GM23248 (cell line): ENCODE measurements at regions not wholly inside any gene's neighbourhood (a gene's known extent, or its start where the extent isn't known, plus 50 kb on each side); places are given as distances from the start of the nearest gene placed in this dataset.

Experiments used
- EZH2 ChIP-seq: fragments of 200-600 bp; sonication (generic); IDR thresholded peaks from 2 replicates; pipeline ENCODE4 v1.6.1; 2018; ENCODE audit warnings: antibody characterized with exemption, mild to moderate bottlenecking; ENCODE audit not compliant: insufficient read depth, poor library complexity, severe bottlenecking
- EZH2phosphoT487 ChIP-seq: fragments of 200-600 bp; sonication (generic); IDR thresholded peaks from 2 replicates; pipeline ENCODE4 v1.6.1; 2018; ENCODE audit warnings: antibody characterized with exemption, moderate library complexity, mild to moderate bottlenecking, low read depth; ENCODE audit not compliant: insufficient read depth

- TF ChIP-seq EZH2 = no peak
- no peak for TF ChIP-seq EZH2phosphoT487
These were observed 80.1 kb upstream of the SDK2 start for GRCh38 chr17:73724341-73724740.
